ENCODE measurements at regions not wholly inside any gene's neighbourhood (a gene's known extent, or its start where the extent isn't known, plus 50 kb on each side); places are given as distances from the start of the nearest gene placed in this dataset.

GRCh38 chr10:58932577-58933314, 243.7 kb upstream of the PHYHIPL start:
- H3K4me1 ChIP-seq = no peaks in the 10 kb centered on the region
- 80% methylated on average over 5 of the region's 5 CpGs for WGBS (ENCODE audit: missing lambda C conversion rate)
- CTCF ChIA-PET = interaction anchor here (1.7 kb wide), 1 partner anchor 19 kb away, joined by 8 read pairs; no protein-coding TSS in a partner anchor
- no peak overlapping the region for H3K4me3 ChIP-seq
- POLR2A ChIA-PET = no interaction called here
- H3K4me2 ChIP-seq = no peak overlapping the region
- FAIRE-seq (no peak), ATAC-seq (no peak), DNase-seq (ENCODE audit: low read depth in 1 of 2, low spot score in 1 of 2) (no peak)
- H3K9me3 ChIP-seq = no peaks in the 10 kb centered on the region
- H3K27ac ChIP-seq = no peak overlapping the region
- no peak for TF ChIP-seq NFE2L2 (conservative IDR thresholded peaks at IDR 0.05; ENCODE audit: low read length)
- no peak for TF ChIP-seq FOSB (CRISPR knock-in tag; IDR thresholded peaks at IDR 0.05)
- TF ChIP-seq ESRRA (IDR thresholded peaks at IDR 0.05; ENCODE audit: borderline replicate concordance, low read length) = no peak
- TF ChIP-seq POLR2AphosphoS2 (conservative IDR thresholded peaks at IDR 0.05; ENCODE audit: low read length) = no peak
- TF ChIP-seq SMC3 (IDR thresholded peaks at IDR 0.05) = no peak
- TF ChIP-seq EP300 (IDR thresholded peaks at IDR 0.05) = no peak
- no peak for TF ChIP-seq ZNF302 (CRISPR knock-in tag; IDR thresholded peaks at IDR 0.05)
- no peak for TF ChIP-seq ZFP36 (IDR thresholded peaks at IDR 0.05; ENCODE audit: borderline replicate concordance, partially characterized antibody)
- TF ChIP-seq POLR2A (IDR thresholded peaks at IDR 0.05; ENCODE audit: low read length) = no peak
- TF ChIP-seq CEBPB (IDR thresholded peaks at IDR 0.05) = no peak
- TF ChIP-seq PHF8 (IDR thresholded peaks at IDR 0.05; ENCODE audit: borderline replicate concordance, low read depth) = no peak
- no peak for TF ChIP-seq REST (IDR thresholded peaks at IDR 0.05)
- TF ChIP-seq RAD21 (conservative IDR thresholded peaks at IDR 0.05 in 1 of 2, IDR thresholded peaks at IDR 0.05 in 1 of 2) = no peak

- ChIA-PET POLR2A (no interaction called here), CTCF (interaction anchor here (0.9 to 2.1 kb wide), 2 partner anchors 12 to 16 kb away, joined by 3 to 8 read pairs; no protein-coding TSS in a partner anchor)
- WGBS (ENCODE audit: missing lambda C conversion rate) = 75% methylated on average over 3 of the region's 3 CpGs
- H3K4me3 ChIP-seq = no peak overlapping the region
- no peak for DNase-seq (ENCODE audit: low read depth in 1 of 2, low spot score in 1 of 2)
- no peaks in the 10 kb centered on the region for H3K9me3 ChIP-seq
- no peak for FAIRE-seq
- no peak overlapping the region for H3K27ac ChIP-seq
- no peak for ATAC-seq
- H3K4me1 ChIP-seq = no peaks in the 10 kb centered on the region
- H3K4me2 ChIP-seq = no peak overlapping the region
- TF ChIP-seq ZC3H11A (IDR thresholded peaks at IDR 0.05) = no peak
- no peak for TF ChIP-seq CEBPB (IDR thresholded peaks at IDR 0.05)
- no peak for TF ChIP-seq RNF2 (IDR thresholded peaks at IDR 0.05; ENCODE audit: borderline replicate concordance, low read depth)
- TF ChIP-seq NPAS2 (CRISPR knock-in tag; IDR thresholded peaks at IDR 0.05; ENCODE audit: borderline replicate concordance) = no peak
- no peak for TF ChIP-seq JUNB (IDR thresholded peaks at IDR 0.05)
Observed at GRCh38 chr10:58936364-58936763, 240.1 kb upstream of the PHYHIPL start.

- CTCF ChIA-PET = interaction anchor here (0.7 to 1.8 kb wide), 3 partner anchors 12 to 32 kb away, joined by 3 to 10 read pairs (median 3); no protein-coding TSS in a partner anchor
- FAIRE-seq (no peak), ATAC-seq (no peak)
Observed at GRCh38 chr10:58937423-58937822, 239.0 kb upstream of the PHYHIPL start.

More at GRCh38 chr10:58937423-58937822, 239.0 kb upstream of the PHYHIPL start:
- Histone ChIP-seq H3K9me3 (no peaks in the 10 kb centered on the region), H3K4me3 (no peak overlapping the region), H3K27ac (no peak overlapping the region), H3K4me2 (no peak overlapping the region), H3K4me1 (no peaks in the 10 kb centered on the region)
- TF ChIP-seq TFCP2L1 (CRISPR knock-in tag; IDR thresholded peaks at IDR 0.05) (no peak), MAFK (IDR thresholded peaks at IDR 0.05; ENCODE audit: partially characterized antibody) (no peak), PHF8 (IDR thresholded peaks at IDR 0.05; ENCODE audit: borderline replicate concordance, low read depth) (no peak), CTCF (IDR thresholded peaks at IDR 0.05) (no peak), FOSL2 (IDR thresholded peaks at IDR 0.05) (no peak), FOSL2 (CRISPR knock-in tag; IDR thresholded peaks at IDR 0.05) (no peak), ZSCAN20 (CRISPR knock-in tag; IDR thresholded peaks at IDR 0.05) (no peak), ZC3H11A (IDR thresholded peaks at IDR 0.05) (no peak)
- DNase-seq (ENCODE audit: low read depth in 1 of 2, low spot score in 1 of 2) = no peak
- 84% methylated on average over 9 of the region's 9 CpGs for WGBS (ENCODE audit: missing lambda C conversion rate)
- POLR2A ChIA-PET = no interaction called here
